Keratinocyte (primary cell): ENCODE measurements at regions not wholly inside any gene's neighbourhood (a gene's known extent, or its start where the extent isn't known, plus 50 kb on each side); places are given as distances from the start of the nearest gene placed in this dataset.

Experiments
- DNase-seq: peaks from one replicate; pipeline ENCODE4 v3.0.0-alpha.2; 2011; ENCODE audit warnings: low read depth, missing footprints, low spot score
- FAIRE-seq: peaks from 2 replicates; lab custom pipeline; 2011; peaks lifted over from hg19 to GRCh38; lab: Jason Lieb, UNC
- H2AFZ ChIP-seq: 2 replicates; pipeline ENCODE4 v1.6.0; 2012; ENCODE audit warnings: low read length, control low read depth, inconsistent platforms; ENCODE audit not compliant: control insufficient read depth
- H3K27ac ChIP-seq: 2 replicates; pipeline ENCODE4 v1.5.1; 2011; ENCODE audit warnings: low read length; ENCODE audit not compliant: control insufficient read depth, insufficient read depth
- H3K27me3 ChIP-seq: 3 replicates; pipeline ENCODE4 v1.6.0; 2011; ENCODE audit warnings: low read length; ENCODE audit not compliant: control insufficient read depth, insufficient read depth; ENCODE audit errors: extremely low read depth
- H3K36me3 ChIP-seq, 2 experiments: 2 replicates in 1 of 2; 3 replicates in 1 of 2; pipeline ENCODE4 v1.5.1; 2011; ENCODE audit warnings: low read length in 2 of 2, mild to moderate bottlenecking in 1 of 2; ENCODE audit not compliant: control insufficient read depth in 2 of 2, insufficient read depth in 2 of 2; ENCODE audit errors: extremely low read depth in 1 of 2
- H3K4me1 ChIP-seq: 3 replicates; pipeline ENCODE4 v1.5.1; 2011; ENCODE audit warnings: low read length; ENCODE audit not compliant: control insufficient read depth, insufficient read depth; ENCODE audit errors: extremely low read depth
- H3K4me2 ChIP-seq: 3 replicates; pipeline ENCODE4 v1.6.0; 2011; ENCODE audit warnings: low read depth, low read length; ENCODE audit not compliant: control insufficient read depth, insufficient read depth; ENCODE audit errors: extremely low read depth
- H3K4me3 ChIP-seq, 3 experiments: fragments of 200-600 bp in 1 of 3; sonication (generic) in 1 of 3; 2 replicates in 2 of 3; 3 replicates in 1 of 3; pipeline ENCODE4 v1.5.1; 2011 to 2016; ENCODE audit warnings: low read length in 3 of 3, mild to moderate bottlenecking in 3 of 3, control low read depth in 2 of 3, inconsistent platforms in 1 of 3, low read depth in 1 of 3, mixed read lengths in 1 of 3, mixed run types in 1 of 3, moderate library complexity in 1 of 3; ENCODE audit not compliant: control insufficient read depth in 2 of 3, insufficient read depth in 2 of 3; ENCODE audit errors: extremely low read depth in 1 of 3
- H3K79me2 ChIP-seq: 2 replicates; pipeline ENCODE4 v1.6.0; 2012; ENCODE audit warnings: low read length; ENCODE audit not compliant: control insufficient read depth, insufficient read depth
- H3K9ac ChIP-seq: 3 replicates; pipeline ENCODE4 v1.6.0; 2011; ENCODE audit warnings: low read length; ENCODE audit not compliant: control insufficient read depth, insufficient read depth; ENCODE audit errors: extremely low read depth
- H3K9me1 ChIP-seq: 3 replicates; pipeline ENCODE4 v1.6.0; 2011; ENCODE audit warnings: low read length; ENCODE audit not compliant: control insufficient read depth, insufficient read depth; ENCODE audit errors: extremely low read depth
- H3K9me3 ChIP-seq: 2 replicates; pipeline ENCODE4 v1.5.1; 2012; ENCODE audit warnings: low read depth, low read length; ENCODE audit not compliant: control insufficient read depth
- H4K20me1 ChIP-seq: 3 replicates; pipeline ENCODE4 v1.6.0; 2011; ENCODE audit warnings: low read length; ENCODE audit not compliant: control insufficient read depth, insufficient read depth; ENCODE audit errors: extremely low read depth
- EZH2 ChIP-seq: IDR thresholded peaks from one replicate; pipeline ENCODE4 v1.6.1; 2012; ENCODE audit warnings: inconsistent platforms, mild to moderate bottlenecking, low read length, moderate library complexity
- dilution Hi-C: fragments of 300-500 bp; cut with MboI; formaldehyde crosslinking; loops from one replicate; pipeline ENCODE4 v1.7.0; 2020; ENCODE audit warnings: low sequenced_read_pairs; ENCODE audit not compliant: extremely low pct_ligation_motif_present
- TF ChIP-seq, protein P1 (sequence below), 3 experiments: IDR thresholded peaks in 1 of 3; conservative IDR thresholded peaks in 1 of 3; optimal IDR thresholded peaks in 1 of 3; 2 replicates in 2 of 3; 3 replicates in 1 of 3; pipeline versions ENCODE3 to v1.5.1; 2011; ENCODE audit warnings: low read length in 3 of 3, mild to moderate bottlenecking in 3 of 3, moderate library complexity in 2 of 3, control low read depth in 1 of 3, inconsistent platforms in 1 of 3; ENCODE audit not compliant: insufficient read depth in 2 of 3; ENCODE audit errors: extremely low read depth in 1 of 3

DNA sequence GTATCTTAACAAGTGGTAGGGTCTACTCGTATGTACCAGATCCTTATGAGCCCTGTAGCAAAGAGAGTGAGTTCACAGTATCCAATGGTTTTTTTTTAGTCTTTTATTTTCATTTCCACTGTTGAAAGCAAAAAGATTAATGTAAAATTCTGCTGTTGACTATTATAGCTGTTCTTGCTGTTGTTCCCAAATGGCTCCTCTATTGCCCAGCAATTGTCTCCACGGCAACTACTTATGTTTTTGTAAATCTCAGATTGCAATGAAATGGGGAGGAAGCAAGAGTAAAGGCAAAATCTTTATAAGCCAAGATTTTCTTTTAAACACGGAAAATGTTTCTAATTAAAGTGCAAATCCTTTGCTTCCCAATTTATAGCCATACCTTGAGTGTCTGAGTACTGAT lies 406.1 kb downstream of the EPM2A start:
- H3K4me1 ChIP-seq, result no peaks in the 10 kb centered on the region
- H3K4me3 ChIP-seq, result no peak overlapping the region
- H3K4me2 ChIP-seq, result no peak overlapping the region
- H3K36me3 ChIP-seq, result no peaks in the 10 kb centered on the region
- H3K79me2 ChIP-seq, result no peaks in the 10 kb centered on the region
- TF ChIP-seq, protein P1, sequence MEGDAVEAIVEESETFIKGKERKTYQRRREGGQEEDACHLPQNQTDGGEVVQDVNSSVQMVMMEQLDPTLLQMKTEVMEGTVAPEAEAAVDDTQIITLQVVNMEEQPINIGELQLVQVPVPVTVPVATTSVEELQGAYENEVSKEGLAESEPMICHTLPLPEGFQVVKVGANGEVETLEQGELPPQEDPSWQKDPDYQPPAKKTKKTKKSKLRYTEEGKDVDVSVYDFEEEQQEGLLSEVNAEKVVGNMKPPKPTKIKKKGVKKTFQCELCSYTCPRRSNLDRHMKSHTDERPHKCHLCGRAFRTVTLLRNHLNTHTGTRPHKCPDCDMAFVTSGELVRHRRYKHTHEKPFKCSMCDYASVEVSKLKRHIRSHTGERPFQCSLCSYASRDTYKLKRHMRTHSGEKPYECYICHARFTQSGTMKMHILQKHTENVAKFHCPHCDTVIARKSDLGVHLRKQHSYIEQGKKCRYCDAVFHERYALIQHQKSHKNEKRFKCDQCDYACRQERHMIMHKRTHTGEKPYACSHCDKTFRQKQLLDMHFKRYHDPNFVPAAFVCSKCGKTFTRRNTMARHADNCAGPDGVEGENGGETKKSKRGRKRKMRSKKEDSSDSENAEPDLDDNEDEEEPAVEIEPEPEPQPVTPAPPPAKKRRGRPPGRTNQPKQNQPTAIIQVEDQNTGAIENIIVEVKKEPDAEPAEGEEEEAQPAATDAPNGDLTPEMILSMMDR (optimal IDR thresholded peaks at IDR 0.05 in 1 of 3, IDR thresholded peaks at IDR 0.05 in 1 of 3, conservative IDR thresholded peaks at IDR 0.05 in 1 of 3; ENCODE audit: extremely low read depth in 1 of 3, insufficient read depth in 2 of 3, low read length in 3 of 3), result no peak
- TF ChIP-seq EZH2, result no peak
- dilution Hi-C loops, result no loop called here
- H3K9me3 ChIP-seq, result no peaks in the 10 kb centered on the region
- H3K27me3 ChIP-seq, result no peaks in the 10 kb centered on the region
- no peak overlapping the region for H3K27ac ChIP-seq
- FAIRE-seq (no peak), DNase-seq (no peak)
- no peaks in the 10 kb centered on the region for H3K9me1 ChIP-seq
- no peaks in the 10 kb centered on the region for H4K20me1 ChIP-seq
- no peak overlapping the region for H2AFZ ChIP-seq
- no peak overlapping the region for H3K9ac ChIP-seq

DNA sequence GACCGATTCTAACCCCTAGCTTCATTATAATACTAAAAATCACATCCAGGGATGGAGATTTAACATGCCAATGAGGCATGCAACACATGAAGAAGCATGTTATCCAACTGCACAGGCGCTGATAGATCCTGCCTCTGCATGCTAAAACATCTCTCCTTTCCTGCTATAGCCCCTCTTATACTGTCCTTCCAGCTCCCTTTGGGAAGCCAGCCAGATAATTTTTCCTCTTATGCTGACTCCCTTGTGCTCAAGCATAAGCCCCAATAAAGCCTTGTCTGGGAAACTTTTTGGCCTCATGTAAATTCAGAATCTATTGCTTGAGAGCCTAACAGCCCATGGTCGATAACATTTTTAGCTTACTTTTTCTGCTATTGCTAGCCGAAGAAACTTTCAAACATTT lies 404.3 kb downstream of the EPM2A start:
- no peaks in the 10 kb centered on the region for H4K20me1 ChIP-seq
- H3K4me2 ChIP-seq, result no peak overlapping the region
- H2AFZ ChIP-seq, result no peak overlapping the region
- H3K4me3 ChIP-seq, result no peak overlapping the region
- DNase-seq, result no peak
- H3K36me3 ChIP-seq, result no peaks in the 10 kb centered on the region
- FAIRE-seq, result no peak
- H3K27me3 ChIP-seq, result no peaks in the 10 kb centered on the region
- no peaks in the 10 kb centered on the region for H3K9me1 ChIP-seq
- no peaks in the 10 kb centered on the region for H3K4me1 ChIP-seq
- no peaks in the 10 kb centered on the region for H3K79me2 ChIP-seq
- H3K9ac ChIP-seq, result no peak overlapping the region
- no peak overlapping the region for H3K27ac ChIP-seq
- TF ChIP-seq, protein P1 (optimal IDR thresholded peaks at IDR 0.05 in 1 of 3, IDR thresholded peaks at IDR 0.05 in 1 of 3, conservative IDR thresholded peaks at IDR 0.05 in 1 of 3; ENCODE audit: extremely low read depth in 1 of 3, insufficient read depth in 2 of 3, low read length in 3 of 3), result no peak
- no peak for TF ChIP-seq EZH2
- no peaks in the 10 kb centered on the region for H3K9me3 ChIP-seq
- dilution Hi-C loops, result no loop called here
